T-helper 9 cell (primary cell): ENCODE measurements at regions not wholly inside any gene's neighbourhood (a gene's known extent, or its start where the extent isn't known, plus 50 kb on each side); places are given as distances from the start of the nearest gene placed in this dataset.

Source experiments
- DNase-seq: peaks from one replicate; pipeline ENCODE4 v3.0.0-alpha.2; 2020

- DNase-seq: no peak
These were observed 611.0 kb upstream of the SGCG start for GRCh38 chr13:22569811-22570210.

GRCh38 chr13:22589880-22590279, 590.9 kb upstream of the SGCG start:
- no peak for DNase-seq

DNA sequence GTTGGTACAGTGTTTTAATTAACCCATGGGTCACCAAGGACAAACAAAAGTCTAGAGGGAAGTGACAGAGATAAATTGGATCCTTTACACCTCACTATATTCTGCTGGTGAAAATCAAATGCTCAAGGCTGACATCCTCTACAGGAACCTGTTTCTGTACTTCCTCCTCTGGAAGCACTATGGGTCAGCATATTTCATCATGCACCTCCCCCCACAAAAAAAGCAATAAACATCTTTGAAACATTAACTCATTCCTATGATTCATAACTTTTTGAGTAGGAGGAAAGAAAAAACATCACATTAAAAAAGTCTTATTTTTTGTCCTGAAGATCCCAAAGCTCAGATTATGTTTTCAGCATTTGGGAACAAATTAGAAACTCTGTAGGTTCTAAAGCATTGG, 588.3 kb upstream of the SGCG start:
- DNase-seq: no peak

- no peak for DNase-seq
These were observed 586.7 kb upstream of the SGCG start for GRCh38 chr13:22594041-22594440.

DNA sequence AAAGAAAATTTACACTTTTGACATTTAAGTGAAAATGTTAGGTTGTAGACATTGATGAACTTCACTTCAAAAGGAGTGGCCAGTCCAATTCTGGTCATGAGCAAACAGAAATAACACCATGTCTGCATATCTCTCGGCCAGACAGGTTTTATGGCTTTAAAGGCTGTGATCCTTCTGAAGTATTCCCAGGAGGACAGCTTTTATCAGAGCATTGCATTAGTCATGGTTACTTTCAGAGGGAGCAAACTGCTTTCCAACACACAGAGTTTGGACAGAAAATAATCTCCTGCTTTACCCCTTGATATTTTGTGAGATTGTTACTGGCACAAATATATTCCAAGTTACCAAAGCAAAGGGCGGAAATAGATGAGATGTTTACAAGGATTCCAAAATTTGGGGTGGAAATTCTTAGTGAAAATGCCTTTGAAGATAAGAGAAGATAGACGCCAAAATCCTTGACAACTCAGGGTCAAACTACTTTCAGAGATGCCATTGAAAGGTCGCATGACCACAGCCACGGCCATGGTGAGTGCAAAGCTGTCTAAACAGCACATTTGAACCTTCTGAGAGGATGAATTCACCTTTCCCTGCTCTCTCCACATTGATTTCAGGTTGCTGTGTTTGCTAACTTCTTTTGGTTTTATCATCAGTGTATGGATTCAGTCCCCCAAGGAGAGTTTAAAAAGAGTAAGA, 584.5 kb upstream of the SGCG start:
- no peak for DNase-seq

GRCh38 chr13:22599156-22599555, 581.6 kb upstream of the SGCG start:
- DNase-seq: no peak

GRCh38 chr13:22618002-22618401, 562.8 kb upstream of the SGCG start:
- no peak for DNase-seq

GRCh38 chr13:22625691-22626090, 555.1 kb upstream of the SGCG start:
- DNase-seq: no peak

GRCh38 chr13:22629374-22629773, 551.4 kb upstream of the SGCG start:
- DNase-seq: no peak

DNA sequence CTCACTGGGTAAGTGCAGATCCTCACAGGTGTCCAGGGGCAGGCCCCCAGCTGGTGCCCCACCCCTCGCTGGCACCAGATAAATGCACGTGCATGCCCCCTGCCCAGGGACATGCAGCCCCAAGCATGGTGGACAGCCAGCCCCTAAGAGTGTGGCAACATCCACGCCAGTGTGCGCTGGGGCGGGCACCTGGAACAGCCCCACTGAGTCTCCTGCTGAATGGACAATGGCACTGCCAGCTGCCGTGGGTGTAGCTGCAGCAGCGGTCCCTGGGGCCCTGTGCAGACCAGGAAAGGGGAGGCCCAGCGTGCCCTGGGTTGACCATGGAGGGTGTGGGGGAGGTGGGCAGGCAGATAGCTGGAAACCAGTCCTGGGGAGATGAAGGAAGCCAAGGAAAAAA, 538.7 kb upstream of the SGCG start:
- no peak for DNase-seq

- no peak for DNase-seq
These were observed 535.8 kb upstream of the SGCG start for GRCh38 chr13:22644941-22645340.

DNA sequence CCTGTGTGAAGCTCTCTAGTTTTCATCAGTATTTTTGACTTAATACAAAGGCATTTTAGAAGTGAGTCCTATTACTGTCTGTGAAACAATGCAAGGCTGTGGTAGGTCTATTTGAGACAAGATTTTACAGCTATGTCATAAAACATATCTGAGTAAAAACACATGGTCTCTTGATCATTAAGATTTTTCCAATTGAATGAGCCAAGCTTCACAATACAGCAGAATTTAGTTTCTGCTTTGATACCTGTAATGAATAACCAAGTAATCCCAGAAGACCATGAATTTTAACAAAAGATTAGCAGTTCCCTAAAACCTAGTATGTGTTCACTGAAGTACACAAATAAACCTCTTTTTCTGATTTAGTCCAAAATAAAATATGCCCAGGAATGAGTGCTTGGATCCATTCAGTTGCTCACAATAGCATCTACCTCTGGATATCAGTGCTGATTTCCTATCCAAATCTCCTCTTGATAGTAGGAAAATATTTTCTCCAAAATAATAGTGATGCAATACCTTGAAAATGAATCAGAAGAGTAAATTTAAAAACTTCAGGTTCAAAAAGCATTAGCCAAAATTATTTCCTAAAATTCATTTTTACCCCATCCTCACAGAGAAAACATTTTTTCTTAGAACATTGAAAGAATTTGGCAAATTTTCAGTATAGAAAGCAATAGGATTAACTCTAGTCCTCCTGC, 533.5 kb upstream of the SGCG start:
- DNase-seq: no peak

GRCh38 chr13:22648320-22648801, 532.4 kb upstream of the SGCG start:
- DNase-seq: no peak

- no peak for DNase-seq
These were observed 528.0 kb upstream of the SGCG start for GRCh38 chr13:22652796-22653195.

DNA sequence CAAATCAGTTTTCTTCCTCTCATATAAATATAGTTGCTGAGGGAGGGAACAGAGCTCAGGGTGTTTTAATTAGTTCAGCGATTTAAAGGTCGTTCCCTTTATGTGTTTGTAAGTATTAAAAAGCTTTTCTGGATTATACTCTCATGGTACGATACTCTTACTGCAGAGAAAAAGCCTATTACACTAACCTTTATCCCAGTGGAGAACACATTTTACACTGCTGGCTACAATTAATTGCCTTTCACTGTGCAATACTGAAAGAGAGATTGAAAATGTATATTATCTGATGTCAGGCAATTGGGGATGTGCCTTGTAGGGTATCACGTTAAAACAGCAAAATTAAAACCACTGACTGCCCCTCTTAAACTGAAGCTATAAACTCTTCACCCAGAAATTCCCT, 526.9 kb upstream of the SGCG start:
- no peak for DNase-seq

- DNase-seq: no peak
These were observed 525.5 kb upstream of the SGCG start for GRCh38 chr13:22655106-22655852.

DNA sequence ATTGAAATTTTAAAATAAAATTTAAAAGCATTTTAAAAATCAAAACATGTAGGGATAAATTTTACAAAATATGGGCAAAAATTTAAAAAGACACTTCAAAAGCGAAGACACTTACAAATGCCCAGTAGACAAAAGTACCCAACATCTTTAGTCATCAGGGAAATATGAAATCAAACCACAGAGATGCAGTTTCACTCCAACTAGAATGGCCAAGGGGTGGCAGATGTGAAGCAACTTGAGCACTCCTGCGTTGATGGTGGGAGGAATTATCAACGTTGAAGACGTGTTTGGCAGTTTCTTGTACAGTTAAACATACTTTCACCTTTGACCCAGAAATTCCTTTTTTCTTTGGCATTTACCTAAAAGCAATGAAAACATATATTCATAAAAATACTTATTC, 518.0 kb upstream of the SGCG start:
- DNase-seq: no peak

DNA sequence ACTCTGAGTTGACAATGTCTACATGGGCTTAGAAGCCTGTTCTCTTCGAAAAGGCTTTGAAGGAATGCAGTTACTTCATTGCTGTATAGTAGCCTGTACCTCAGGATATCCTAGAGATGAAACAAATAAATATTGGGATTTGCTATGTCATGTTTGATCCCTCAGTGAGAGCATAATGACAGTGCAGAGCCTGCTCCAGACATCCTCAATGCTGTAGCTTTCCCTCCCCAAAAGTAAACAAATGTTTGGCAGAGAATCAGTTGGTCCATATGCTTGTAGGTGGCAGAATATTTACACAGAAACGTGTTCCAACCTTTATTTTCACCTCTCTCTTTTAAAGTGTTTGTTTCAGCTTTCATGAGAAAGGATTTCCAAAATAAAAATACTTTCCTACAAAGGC, 515.3 kb upstream of the SGCG start:
- no peak for DNase-seq

DNA sequence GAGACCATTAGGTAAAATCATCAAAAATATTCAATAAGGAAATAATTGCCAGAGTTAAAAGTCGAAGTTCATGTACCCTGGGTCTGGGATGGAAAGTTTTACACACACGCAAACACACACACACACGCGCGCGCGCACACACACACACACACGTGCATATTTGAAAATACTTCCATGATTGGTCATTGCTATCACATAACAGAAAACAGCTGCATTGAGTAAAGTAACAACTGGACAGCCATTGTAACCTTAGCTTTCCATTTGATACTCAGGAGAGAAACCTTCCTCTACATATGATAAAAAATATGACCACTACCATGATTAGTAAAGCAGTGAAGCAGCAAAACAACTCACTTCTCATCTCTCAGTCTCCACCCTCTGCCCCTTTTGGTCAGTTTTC, 490.0 kb upstream of the SGCG start:
- DNase-seq: no peak

DNA sequence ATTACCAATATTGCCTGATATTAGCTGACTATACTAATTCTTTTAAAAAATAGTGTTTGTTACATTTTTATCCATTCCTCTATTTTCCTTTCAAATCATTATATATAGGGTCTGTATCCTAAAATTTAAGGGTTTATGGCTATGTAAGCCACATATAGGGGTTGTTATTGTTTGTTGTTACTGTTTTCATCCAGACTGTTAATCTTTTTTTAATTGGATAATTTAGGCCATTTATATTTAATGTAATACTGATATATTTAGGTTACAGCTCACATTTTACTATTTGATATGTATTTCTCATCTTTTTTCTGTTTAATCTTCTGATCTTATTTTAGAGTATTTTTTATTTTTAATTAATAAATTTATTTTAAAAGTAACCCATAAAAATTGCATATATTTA, 487.1 kb upstream of the SGCG start:
- no peak for DNase-seq

DNA sequence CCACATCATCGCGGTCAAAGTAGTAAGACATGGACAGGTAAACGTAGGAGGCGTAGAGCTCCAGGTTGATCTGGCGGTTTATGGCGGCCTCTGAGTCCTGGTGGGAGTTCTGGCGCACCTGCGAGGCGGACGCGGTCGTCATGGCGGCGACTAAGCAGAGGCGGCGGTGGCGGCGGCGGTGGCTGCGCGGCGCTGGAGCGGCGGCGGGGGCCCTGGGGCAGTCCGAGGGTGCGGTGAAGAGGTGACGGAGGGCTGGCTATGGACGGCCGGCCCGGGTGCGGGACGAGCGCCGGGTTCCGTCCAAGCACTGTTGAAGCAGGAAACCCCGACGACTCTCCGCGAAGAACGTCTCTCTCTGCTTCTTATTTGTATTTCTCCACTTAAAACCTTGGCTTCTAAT, 484.3 kb upstream of the SGCG start:
- no peak for DNase-seq

DNA sequence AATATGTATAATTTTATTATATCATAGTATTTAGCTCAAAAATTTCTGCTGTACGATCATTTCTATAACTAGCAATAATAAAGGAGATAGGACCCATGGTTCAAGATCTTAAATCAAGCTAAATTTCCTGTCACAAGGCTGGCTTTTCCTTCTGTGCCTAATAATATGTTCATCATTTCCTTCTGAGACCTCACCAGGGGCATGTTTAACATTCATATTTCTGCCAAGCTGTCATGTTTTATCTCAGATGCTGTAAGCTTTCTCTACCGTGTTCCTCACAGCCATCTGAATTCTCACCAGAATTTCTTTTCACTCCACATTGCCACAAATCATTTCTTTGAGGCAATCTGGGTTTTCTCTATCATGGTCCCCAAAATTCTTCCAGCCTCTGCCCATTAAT, 482.3 kb upstream of the SGCG start:
- no peak for DNase-seq

DNA sequence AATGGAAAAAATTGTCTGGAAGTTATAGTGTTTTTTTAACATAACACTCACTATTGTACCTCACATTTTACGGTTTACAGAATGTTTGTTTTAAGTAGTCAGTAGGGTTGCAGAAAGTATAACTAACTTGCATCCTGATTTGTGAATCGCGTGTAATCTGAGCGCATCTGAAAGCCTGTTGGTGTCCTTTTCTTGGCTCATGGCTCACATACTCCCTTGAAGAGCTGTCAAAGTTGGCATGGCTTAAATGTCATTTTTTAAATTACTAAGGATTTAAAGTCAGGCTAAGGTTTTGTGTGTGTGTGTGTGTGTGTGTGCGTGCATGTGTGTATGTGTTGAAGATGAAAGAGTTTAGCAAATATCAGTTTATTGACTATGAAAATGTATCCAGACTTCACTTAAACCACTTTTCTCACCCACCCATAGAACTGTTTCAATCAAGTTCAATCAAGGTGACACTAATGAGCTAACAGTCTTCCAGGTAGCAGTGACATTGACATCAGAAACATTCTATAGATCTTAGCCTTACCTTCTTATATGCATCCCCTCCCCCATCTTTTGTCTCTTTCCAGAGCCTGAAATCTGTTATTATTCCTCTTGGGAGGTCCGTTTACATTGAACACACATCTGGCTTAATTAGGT, 480.4 kb upstream of the SGCG start:
- DNase-seq: no peak
